MM.1S (cell line): ENCODE measurements at regions not wholly inside any gene's neighbourhood (a gene's known extent, or its start where the extent isn't known, plus 50 kb on each side); places are given as distances from the start of the nearest gene placed in this dataset.

Source experiments
- DNase-seq: peaks from one replicate; pipeline ENCODE4 v3.0.0-alpha.2; 2015
- H2AFZ ChIP-seq: fragments of 300-600 bp; sonication (generic); 2 replicates; pipeline ENCODE4 v1.6.0; 2016; ENCODE audit warnings: antibody characterized with exemption, low read length
- H3F3A ChIP-seq: fragments of 300-600 bp; sonication (generic); 2 replicates; pipeline ENCODE4 v1.6.1; 2016; ENCODE audit warnings: mild to moderate bottlenecking, antibody characterized with exemption, low read length, moderate library complexity, mixed read lengths; ENCODE audit not compliant: insufficient read depth
- H3K27ac ChIP-seq: fragments of 300-600 bp; sonication (generic); 2 replicates; pipeline ENCODE4 v1.5.1; 2016; ENCODE audit warnings: mild to moderate bottlenecking, low read length
- H3K27me3 ChIP-seq: fragments of 300-600 bp; sonication (generic); replicated peaks from 2 replicates; pipeline ENCODE4 v1.6.0; 2016; ENCODE audit warnings: low read length; ENCODE audit not compliant: insufficient read depth
- H3K36me3 ChIP-seq: fragments of 300-600 bp; sonication (generic); replicated peaks from 2 replicates; pipeline ENCODE4 v1.6.1; 2016; ENCODE audit warnings: mild to moderate bottlenecking, low read length, mixed read lengths; ENCODE audit not compliant: insufficient read depth
- H3K4me1 ChIP-seq: fragments of 300-600 bp; sonication (generic); 2 replicates; pipeline ENCODE4 v1.6.1; 2016; ENCODE audit warnings: low read length, mixed read lengths
- H3K4me2 ChIP-seq: fragments of 300-600 bp; sonication (generic); 2 replicates; pipeline ENCODE4 v1.6.0; 2016; ENCODE audit warnings: low read depth, low read length
- H3K4me3 ChIP-seq: fragments of 300-600 bp; sonication (generic); 2 replicates; pipeline ENCODE4 v1.5.1; 2016; ENCODE audit warnings: low read length, mixed read lengths
- H3K79me2 ChIP-seq: fragments of 300-600 bp; sonication (generic); 2 replicates; pipeline ENCODE4 v1.6.1; 2016; ENCODE audit warnings: mixed run types, low read length, mixed read lengths
- H3K9ac ChIP-seq: fragments of 300-600 bp; sonication (generic); 2 replicates; pipeline ENCODE4 v1.6.1; 2016; ENCODE audit warnings: low read length, mixed read lengths
- H3K9me2 ChIP-seq: fragments of 300-600 bp; sonication (generic); replicated peaks from 2 replicates; pipeline ENCODE4 v1.6.1; 2016; ENCODE audit warnings: mild to moderate bottlenecking, low read length, mixed read lengths; ENCODE audit not compliant: insufficient read depth
- H3K9me3 ChIP-seq: fragments of 300-600 bp; sonication (generic); replicated peaks from 2 replicates; pipeline ENCODE4 v1.6.1; 2016; ENCODE audit warnings: mild to moderate bottlenecking, low read length, mixed read lengths; ENCODE audit not compliant: insufficient read depth
- H4K20me1 ChIP-seq: fragments of 300-600 bp; sonication (generic); 2 replicates; pipeline ENCODE4 v1.6.1; 2016; ENCODE audit warnings: mild to moderate bottlenecking, low read length, moderate library complexity, mixed read lengths; ENCODE audit not compliant: insufficient read depth
- CTCF ChIP-seq: fragments of 300-600 bp; sonication (generic); IDR thresholded peaks from 2 replicates; pipeline ENCODE4 v1.5.1; 2016; ENCODE audit warnings: antibody characterized with exemption, low read length, mixed read lengths
- EZH2 ChIP-seq: fragments of 300-600 bp; sonication (generic); optimal IDR thresholded peaks from 2 replicates; pipeline ENCODE3; 2017; ENCODE audit warnings: low read depth, mild to moderate bottlenecking, antibody characterized with exemption, low read length, mixed read lengths
- EZH2phosphoT487 ChIP-seq: fragments of 300-600 bp; sonication (generic); IDR thresholded peaks from 2 replicates; pipeline ENCODE4 v1.6.1; 2018; ENCODE audit warnings: antibody characterized with exemption, low read length

- Histone ChIP-seq H3K4me2 (no peak overlapping the region), H3K79me2 (no peaks in the 10 kb centered on the region), H3K9me3 (no peaks in the 10 kb centered on the region), H3K9ac (no peak overlapping the region), H3K27ac (no peak overlapping the region), H3F3A (no peaks in the 10 kb centered on the region), H3K36me3 (no peaks in the 10 kb centered on the region), H3K4me3 (no peak overlapping the region), H4K20me1 (no peaks in the 10 kb centered on the region), H2AFZ (no peak overlapping the region), H3K27me3 (no peaks in the 10 kb centered on the region), H3K4me1 (no peaks in the 10 kb centered on the region), H3K9me2 (no peaks in the 10 kb centered on the region)
- no peak for DNase-seq
- TF ChIP-seq CTCF (no peak), EZH2phosphoT487 (no peak), EZH2 (no peak)
These were observed 713.1 kb downstream of the SI start for GRCh38 chr3:164365242-164365641.

GRCh38 chr3:164364111-164364510, 714.2 kb downstream of the SI start:
- H3K79me2 ChIP-seq, result no peaks in the 10 kb centered on the region
- H3K4me3 ChIP-seq, result no peak overlapping the region
- no peak for TF ChIP-seq EZH2
- no peak overlapping the region for H3K27ac ChIP-seq
- H3K9me2 ChIP-seq, result no peaks in the 10 kb centered on the region
- H3K27me3 ChIP-seq, result no peaks in the 10 kb centered on the region
- H3K4me2 ChIP-seq, result no peak overlapping the region
- H2AFZ ChIP-seq, result no peak overlapping the region
- no peaks in the 10 kb centered on the region for H3K4me1 ChIP-seq
- no peaks in the 10 kb centered on the region for H3K9me3 ChIP-seq
- no peaks in the 10 kb centered on the region for H3F3A ChIP-seq
- no peaks in the 10 kb centered on the region for H3K36me3 ChIP-seq
- H3K9ac ChIP-seq, result no peak overlapping the region
- DNase-seq, result no peak
- H4K20me1 ChIP-seq, result no peaks in the 10 kb centered on the region

- H3K27me3 ChIP-seq, result no peaks in the 10 kb centered on the region
- DNase-seq, result peak; percentile 30
- H2AFZ ChIP-seq, result peak overlapping the region; percentile 54
- H3K9me2 ChIP-seq, result no peaks in the 10 kb centered on the region
- peak overlapping the region; percentile 25; the same call in 1 of the 2 replicates for H3K4me3 ChIP-seq
- TF ChIP-seq CTCF (no peak), EZH2phosphoT487 (no peak), EZH2 (no peak)
- H3K9me3 ChIP-seq, result no peaks in the 10 kb centered on the region
- no peaks in the 10 kb centered on the region for H3K79me2 ChIP-seq
- no peaks in the 10 kb centered on the region for H3F3A ChIP-seq
- no peak overlapping the region for H3K9ac ChIP-seq
- no peaks in the 10 kb centered on the region for H3K36me3 ChIP-seq
- no peak overlapping the region for H3K27ac ChIP-seq
- no peaks in the 10 kb centered on the region for H4K20me1 ChIP-seq
- no peaks in the 10 kb centered on the region for H3K4me1 ChIP-seq
- peak overlapping the region; percentile 58 for H3K4me2 ChIP-seq
These were observed 717.4 kb downstream of the SI start for GRCh38 chr3:164360738-164361406.

GRCh38 chr3:164360078-164360578, 718.2 kb downstream of the SI start:
- H3K9ac ChIP-seq, result no peak overlapping the region
- H3K4me3 ChIP-seq, result peak overlapping the region; percentile 25; the same call in 1 of the 2 replicates
- no peaks in the 10 kb centered on the region for H3K9me3 ChIP-seq
- H3K9me2 ChIP-seq, result no peaks in the 10 kb centered on the region
- DNase-seq, result no peak
- H3K4me2 ChIP-seq, result peak overlapping the region; percentile 58
- H2AFZ ChIP-seq, result peak overlapping the region; percentile 54
- no peaks in the 10 kb centered on the region for H3F3A ChIP-seq
- no peaks in the 10 kb centered on the region for H3K36me3 ChIP-seq
- no peaks in the 10 kb centered on the region for H4K20me1 ChIP-seq
- H3K4me1 ChIP-seq, result no peaks in the 10 kb centered on the region
- no peak overlapping the region for H3K27ac ChIP-seq
- H3K27me3 ChIP-seq, result no peaks in the 10 kb centered on the region
- no peaks in the 10 kb centered on the region for H3K79me2 ChIP-seq
- TF ChIP-seq EZH2 (no peak), EZH2phosphoT487 (no peak), CTCF (no peak)
